GM23248 (cell line): ENCODE measurements at regions not wholly inside any gene's neighbourhood (a gene's known extent, or its start where the extent isn't known, plus 50 kb on each side); places are given as distances from the start of the nearest gene placed in this dataset.

Experiments used
- DNase-seq: peaks from one replicate; pipeline ENCODE4 v3.0.0-alpha.2; 2015
- H2AFZ ChIP-seq: fragments of 200-600 bp; sonication (generic); 2 replicates; pipeline ENCODE4 v1.6.1; 2016; ENCODE audit warnings: antibody characterized with exemption
- H3F3A ChIP-seq: fragments of 200-600 bp; sonication (generic); 2 replicates; pipeline ENCODE4 v1.6.1; 2016; ENCODE audit warnings: mild to moderate bottlenecking, antibody characterized with exemption, mixed run types; ENCODE audit not compliant: insufficient read depth
- H3K27ac ChIP-seq: fragments of 200-600 bp; sonication (generic); 2 replicates; pipeline ENCODE4 v1.5.1; 2016; ENCODE audit warnings: mild to moderate bottlenecking
- H3K27me3 ChIP-seq: fragments of 200-600 bp; sonication (generic); replicated peaks from 2 replicates; pipeline ENCODE4 v1.6.1; 2016; ENCODE audit warnings: mild to moderate bottlenecking; ENCODE audit not compliant: insufficient read depth
- H3K36me3 ChIP-seq: fragments of 200-600 bp; sonication (generic); 2 replicates; pipeline ENCODE4 v1.6.1; 2016; ENCODE audit warnings: low read depth, mild to moderate bottlenecking
- H3K4me1 ChIP-seq: fragments of 200-600 bp; sonication (generic); 2 replicates; pipeline ENCODE4 v1.6.1; 2016; ENCODE audit warnings: mild to moderate bottlenecking; ENCODE audit not compliant: insufficient read depth
- H3K4me2 ChIP-seq: fragments of 200-600 bp; sonication (generic); one replicate; pipeline ENCODE4 v1.6.1; 2016; ENCODE audit warnings: mild to moderate bottlenecking; ENCODE audit not compliant: unreplicated experiment
- H3K4me3 ChIP-seq: fragments of 200-600 bp; sonication (generic); 2 replicates; pipeline ENCODE4 v1.5.1; 2016; ENCODE audit warnings: mild to moderate bottlenecking
- H3K79me2 ChIP-seq: fragments of 200-600 bp; sonication (generic); 2 replicates; pipeline ENCODE4 v1.6.1; 2016; ENCODE audit warnings: mild to moderate bottlenecking; ENCODE audit not compliant: insufficient read depth
- H3K9ac ChIP-seq: fragments of 200-600 bp; sonication (generic); 2 replicates; pipeline ENCODE4 v1.6.1; 2016; ENCODE audit warnings: mild to moderate bottlenecking
- H3K9me2 ChIP-seq: fragments of 200-600 bp; sonication (generic); 2 replicates; pipeline ENCODE4 v1.6.1; 2016; ENCODE audit warnings: mixed run types, mild to moderate bottlenecking, moderate library complexity; ENCODE audit not compliant: insufficient read depth
- H3K9me3 ChIP-seq: fragments of 200-600 bp; sonication (generic); one replicate; pipeline ENCODE4 v1.6.1; 2017; ENCODE audit warnings: low read depth
- H4K20me1 ChIP-seq: fragments of 200-600 bp; sonication (generic); 2 replicates; pipeline ENCODE4 v1.6.0; 2016; ENCODE audit not compliant: insufficient read depth
- EZH2 ChIP-seq: fragments of 200-600 bp; sonication (generic); IDR thresholded peaks from 2 replicates; pipeline ENCODE4 v1.6.1; 2018; ENCODE audit warnings: antibody characterized with exemption, mild to moderate bottlenecking; ENCODE audit not compliant: insufficient read depth, poor library complexity, severe bottlenecking
- EZH2phosphoT487 ChIP-seq: fragments of 200-600 bp; sonication (generic); IDR thresholded peaks from 2 replicates; pipeline ENCODE4 v1.6.1; 2018; ENCODE audit warnings: antibody characterized with exemption, moderate library complexity, mild to moderate bottlenecking, low read depth; ENCODE audit not compliant: insufficient read depth
- WGBS, 2 experiments: methylation state at CpG; one replicate each; pipeline ENCODE4 v1.1.6; 2015 to 2017; ENCODE audit warnings: low lambda C conversion rate in 2 of 2, low coverage in 1 of 2; ENCODE audit errors: missing lambda C conversion rate in 2 of 2; 5-methylcytosine and 5-hydroxymethylcytosine counted together
- in situ Hi-C: fragments of 300-500 bp; cut with MboI; formaldehyde crosslinking; loops from 2 replicates; pipeline ENCODE4 v1.15.0; 2020

- in situ Hi-C loops, result loop anchor here (10.0 kb wide), 1 partner anchor 194 kb away; no protein-coding TSS in a partner anchor
- Histone ChIP-seq H3K36me3 (no peaks in the 10 kb centered on the region), H3K79me2 (no peaks in the 10 kb centered on the region), H3K4me3 (no peak overlapping the region), H3K4me1 (no peaks in the 10 kb centered on the region), H4K20me1 (no peaks in the 10 kb centered on the region), H3F3A (no peaks in the 10 kb centered on the region), H3K9me2 (no peaks in the 10 kb centered on the region), H2AFZ (no peak overlapping the region), H3K9me3 (no peaks in the 10 kb centered on the region), H3K27ac (no peak overlapping the region), H3K4me2 (no peak overlapping the region), H3K27me3 (peaks cover 40% of the 10 kb centered on the region), H3K9ac (no peak overlapping the region)
- WGBS, 2 experiments, result 17 to 22% methylated on average over 8 of the region's 8 CpGs
- no peak for DNase-seq
- TF ChIP-seq EZH2phosphoT487 (no peak), EZH2 (no peak)
These were observed 120.0 kb downstream of the IRF8 start for GRCh38 chr16:86018941-86019340.

- Histone ChIP-seq H3K4me2 (no peak overlapping the region), H2AFZ (no peak overlapping the region), H4K20me1 (no peaks in the 10 kb centered on the region), H3K9me3 (no peaks in the 10 kb centered on the region), H3K4me3 (no peak overlapping the region), H3K9ac (no peak overlapping the region), H3K9me2 (no peaks in the 10 kb centered on the region), H3K27me3 (peaks cover 34% of the 10 kb centered on the region), H3K27ac (no peak overlapping the region), H3K79me2 (no peaks in the 10 kb centered on the region), H3K4me1 (no peaks in the 10 kb centered on the region), H3F3A (no peaks in the 10 kb centered on the region), H3K36me3 (no peaks in the 10 kb centered on the region)
- no peak for TF ChIP-seq EZH2
- TF ChIP-seq EZH2phosphoT487, result no peak
- DNase-seq, result no peak
- in situ Hi-C loops, result loop anchor here (10.0 kb wide), 1 partner anchor 195 kb away; no protein-coding TSS in a partner anchor
- WGBS, 2 experiments, result 61 to 68% methylated on average over 12 to 14 of the region's 14 CpGs
These were observed 120.6 kb downstream of the IRF8 start for GRCh38 chr16:86019446-86020047.

GRCh38 chr16:86020971-86021370, 122.0 kb downstream of the IRF8 start:
- in situ Hi-C loops, result no loop called here

GRCh38 chr16:86022381-86022960, 123.5 kb downstream of the IRF8 start:
- Histone ChIP-seq H2AFZ (no peak overlapping the region), H3K9me2 (no peaks in the 10 kb centered on the region), H3K27me3 (peaks cover 27% of the 10 kb centered on the region), H3K27ac (no peak overlapping the region), H3K4me2 (no peak overlapping the region), H3K79me2 (no peaks in the 10 kb centered on the region), H3K36me3 (no peaks in the 10 kb centered on the region), H3K9me3 (no peaks in the 10 kb centered on the region), H3K4me3 (no peak overlapping the region), H3K9ac (no peak overlapping the region), H3F3A (no peaks in the 10 kb centered on the region), H4K20me1 (no peaks in the 10 kb centered on the region), H3K4me1 (no peaks in the 10 kb centered on the region)
- 44 to 54% methylated on average over 7 of the region's 7 CpGs for WGBS, 2 experiments
- in situ Hi-C loops, result no loop called here
- TF ChIP-seq EZH2, result no peak
- TF ChIP-seq EZH2phosphoT487, result no peak
- DNase-seq, result no peak

More at GRCh38 chr16:86020971-86021370, 122.0 kb downstream of the IRF8 start:
- no peaks in the 10 kb centered on the region for H3K9me2 ChIP-seq
- no peak overlapping the region for H3K27ac ChIP-seq
- H3K36me3 ChIP-seq, result no peaks in the 10 kb centered on the region
- no peak overlapping the region for H3K4me2 ChIP-seq
- no peak overlapping the region for H2AFZ ChIP-seq
- H3K79me2 ChIP-seq, result no peaks in the 10 kb centered on the region
- no peaks in the 10 kb centered on the region for H3F3A ChIP-seq
- no peaks in the 10 kb centered on the region for H3K4me1 ChIP-seq
- H4K20me1 ChIP-seq, result no peaks in the 10 kb centered on the region
- TF ChIP-seq EZH2phosphoT487 (no peak), EZH2 (no peak)
- H3K9me3 ChIP-seq, result no peaks in the 10 kb centered on the region
- H3K27me3 ChIP-seq, result peaks cover 29% of the 10 kb centered on the region
- no peak overlapping the region for H3K4me3 ChIP-seq
- no peak for DNase-seq
- WGBS, 2 experiments, result 63 to 68% methylated on average over 7 of the region's 7 CpGs
- no peak overlapping the region for H3K9ac ChIP-seq

- in situ Hi-C loops, result no loop called here
- no peaks in the 10 kb centered on the region for H3K79me2 ChIP-seq
- H3K9ac ChIP-seq, result no peak overlapping the region
- H2AFZ ChIP-seq, result no peak overlapping the region
- no peak overlapping the region for H3K4me3 ChIP-seq
- no peak overlapping the region for H3K4me2 ChIP-seq
- no peak overlapping the region for H3K27ac ChIP-seq
- H3K9me2 ChIP-seq, result no peaks in the 10 kb centered on the region
- H4K20me1 ChIP-seq, result no peaks in the 10 kb centered on the region
- H3K27me3 ChIP-seq, result peaks cover 27% of the 10 kb centered on the region
- H3K36me3 ChIP-seq, result no peaks in the 10 kb centered on the region
- TF ChIP-seq EZH2 (no peak), EZH2phosphoT487 (no peak)
- no peaks in the 10 kb centered on the region for H3K9me3 ChIP-seq
- no peaks in the 10 kb centered on the region for H3F3A ChIP-seq
- no peak for DNase-seq
- H3K4me1 ChIP-seq, result no peaks in the 10 kb centered on the region
These were observed 125.2 kb downstream of the IRF8 start for GRCh38 chr16:86024210-86024609.
